GM12878 (cell line): ENCODE measurements at regions not wholly inside any gene's neighbourhood (a gene's known extent, or its start where the extent isn't known, plus 50 kb on each side); places are given as distances from the start of the nearest gene placed in this dataset.

ENCODE experiments used
- ATAC-seq: fragments of 200-7000 bp; cut with Tn5 transposase; 3 replicates; pipeline ENCODE4 v1.9.1; 2020; ENCODE audit warnings: mild to moderate bottlenecking, moderate library complexity
- BruUV-seq: library from RNA; stranded (reverse); fragments of 400-500 nt; replicated peaks from 2 replicates; lab custom pipeline; 2021; lab: Mats Ljungman, UMichigan
- CTCF ChIA-PET: fragments of 300-600 bp; sonication (Branson Sonifier 250); formaldehyde crosslinking; extraction: SDS; loops from one replicate; lab custom pipeline; 2021; ENCODE audit warnings: inconsistent platforms; lab: Yijun Ruan, JAX
- POLR2A ChIA-PET: fragments of 350-600 bp; formaldehyde crosslinking; extraction: SDS; loops from one replicate; lab custom pipeline; 2021; ENCODE audit warnings: inconsistent platforms; lab: Charles Lee
- RAD21 ChIA-PET: fragments of 300-600 bp; sonication (Branson Sonifier 250); formaldehyde crosslinking; loops from one replicate; lab custom pipeline; 2023; ENCODE audit warnings: antibody characterized with exemption; ENCODE audit not compliant: unreplicated experiment; lab: Charles Lee
- SMC1A ChIA-PET: fragments of 300-600 bp; sonication (Branson Sonifier 250); formaldehyde crosslinking; loops from one replicate; lab custom pipeline; 2023; ENCODE audit not compliant: unreplicated experiment, uncharacterized antibody; lab: Charles Lee
- DNase-seq: peaks from one replicate; pipeline ENCODE4 v3.0.0-alpha.2; 2011; ENCODE audit warnings: low read depth, low spot score
- FAIRE-seq: peaks from 3 replicates; lab custom pipeline; 2011; peaks lifted over from hg19 to GRCh38; lab: Jason Lieb, UNC
- H2AFZ ChIP-seq: 2 replicates; pipeline ENCODE4 v1.6.0; 2011; ENCODE audit warnings: low read depth, low read length, control low read depth; ENCODE audit not compliant: control insufficient read depth
- H3K27ac ChIP-seq: 2 replicates; pipeline ENCODE4 v1.5.1; 2011; ENCODE audit warnings: control low read depth; ENCODE audit not compliant: control insufficient read depth, insufficient read depth
- H3K27me3 ChIP-seq, 2 experiments: replicated peaks in 1 of 2; 2 replicates each; pipeline versions ENCODE4 v1.6.0 to v1.6.1; 2011; ENCODE audit warnings: low read length in 1 of 2; ENCODE audit not compliant: control insufficient read depth in 2 of 2, insufficient read depth in 2 of 2
- H3K36me3 ChIP-seq, 2 experiments: 2 replicates each; pipeline ENCODE4 v1.5.1; 2011; ENCODE audit warnings: low read length in 1 of 2; ENCODE audit not compliant: control insufficient read depth in 2 of 2, insufficient read depth in 2 of 2
- H3K4me1 ChIP-seq: 2 replicates; pipeline ENCODE4 v1.6.1; 2011; ENCODE audit warnings: mild to moderate bottlenecking, low read length, moderate library complexity, mixed read lengths; ENCODE audit not compliant: control insufficient read depth, insufficient read depth
- H3K4me2 ChIP-seq: 2 replicates; pipeline ENCODE4 v1.6.0; 2011; ENCODE audit warnings: control low read depth; ENCODE audit not compliant: control insufficient read depth, insufficient read depth
- H3K4me3 ChIP-seq: fragments of 200-600 bp; sonication (generic); 2 replicates; pipeline ENCODE4 v1.5.1; 2016
- H3K79me2 ChIP-seq: 2 replicates; pipeline ENCODE4 v1.6.0; 2011; ENCODE audit warnings: low read length; ENCODE audit not compliant: control insufficient read depth, insufficient read depth
- H3K9ac ChIP-seq: 2 replicates; pipeline ENCODE4 v1.8.0; 2011; ENCODE audit warnings: low read length, control low read depth, mixed read lengths; ENCODE audit not compliant: control insufficient read depth, insufficient read depth
- H3K9me3 ChIP-seq: replicated peaks from 3 replicates; pipeline ENCODE4 v1.5.1; 2011; ENCODE audit warnings: mild to moderate bottlenecking, low read length; ENCODE audit not compliant: control insufficient read depth, insufficient read depth
- H4K20me1 ChIP-seq: 2 replicates; pipeline ENCODE4 v1.6.0; 2011; ENCODE audit not compliant: control insufficient read depth, insufficient read depth
- CTCF ChIP-seq, 3 experiments: IDR thresholded peaks in 2 of 3; conservative IDR thresholded peaks in 1 of 3; 2 replicates each; pipeline ENCODE4 v1.5.1; 2011; ENCODE audit warnings: low read depth in 3 of 3, low read length in 3 of 3, mild to moderate bottlenecking in 3 of 3, control low read depth in 2 of 3, moderate library complexity in 2 of 3, inconsistent platforms in 1 of 3, mixed read lengths in 1 of 3; ENCODE audit not compliant: control insufficient read depth in 2 of 3, insufficient read depth in 1 of 3; ENCODE audit errors: extremely low read depth in 1 of 3
- E2F4 ChIP-seq: IDR thresholded peaks from 2 replicates; pipeline ENCODE4 v1.6.1; 2012; ENCODE audit warnings: low read depth, low read length, improper control_type of control experiment
- KAT2A ChIP-seq: conservative IDR thresholded peaks from 2 replicates; pipeline ENCODE4 v1.6.1; 2011; ENCODE audit warnings: low read depth, low read length; ENCODE audit not compliant: control insufficient read depth
- NR2C2 ChIP-seq: IDR thresholded peaks from 2 replicates; pipeline ENCODE4 v1.6.1; 2011; ENCODE audit warnings: borderline replicate concordance, low read depth; ENCODE audit not compliant: control insufficient read depth, insufficient read length
- NRF1 ChIP-seq: conservative IDR thresholded peaks from 2 replicates; pipeline ENCODE4 v1.6.1; 2011; ENCODE audit warnings: mild to moderate bottlenecking, low read depth, low read length, improper control_type of control experiment
- PBX3 ChIP-seq: IDR thresholded peaks from 2 replicates; pipeline ENCODE4 v1.6.1; 2011; ENCODE audit warnings: mild to moderate bottlenecking, low read depth, low read length, moderate library complexity; ENCODE audit not compliant: insufficient replicate concordance
- PML ChIP-seq: IDR thresholded peaks from 2 replicates; pipeline ENCODE4 v1.6.1; 2012; ENCODE audit warnings: low read length, inconsistent platforms
- SIX5 ChIP-seq: IDR thresholded peaks from 2 replicates; pipeline ENCODE4 v1.6.1; 2011; ENCODE audit warnings: mild to moderate bottlenecking, low read depth, low read length, moderate library complexity; ENCODE audit not compliant: severe bottlenecking
- WGBS: methylation state at CpG from one replicate; pipeline ENCODE4 v1.1.6; 2016; ENCODE audit warnings: low lambda C conversion rate; ENCODE audit not compliant: insufficient replicate concordance, insufficient coverage; ENCODE audit errors: missing lambda C conversion rate; 5-methylcytosine and 5-hydroxymethylcytosine counted together
- in situ Hi-C: fragments of 300-500 bp; cut with MboI; formaldehyde crosslinking; loops from 9 replicates; pipeline ENCODE4 v1.14.3; 2018; ENCODE audit warnings: mixed read lengths
- intact Hi-C: fragments of 100-400 bp; cut with micrococcal nuclease; formaldehyde crosslinking; loops from one replicate; pipeline ENCODE4 v1.14.2; 2022; ENCODE audit not compliant: unreplicated experiment

- no TSS peak for BruUV-seq
- H3K9me3 ChIP-seq, result peaks cover 13% of the 10 kb centered on the region; the same call in 2 of the 3 replicates
- ChIA-PET CTCF (interaction anchor here (1.3 to 1.8 kb wide), 3 partner anchors 10 to 21 kb away, joined by 5 to 6 read pairs (median 5); no protein-coding TSS in a partner anchor), RAD21 (interaction anchor here (1.7 to 4.9 kb wide), 4 partner anchors 10 to 33 kb away, joined by 4 to 45 read pairs (median 14); no protein-coding TSS in a partner anchor), POLR2A (interaction anchor here (0.6 to 2.4 kb wide), 4 partner anchors 9 to 25 kb away, joined by 3 to 9 read pairs (median 4); no protein-coding TSS in a partner anchor), SMC1A (interaction anchor here (1.0 to 11.0 kb wide), 7 partner anchors 10 to 208 kb away, joined by 3 to 105 read pairs (median 5); no protein-coding TSS in a partner anchor)
- no peaks in the 10 kb centered on the region for H3K79me2 ChIP-seq
- no peak for TF ChIP-seq NRF1
- no peak for TF ChIP-seq KAT2A
- no peak for TF ChIP-seq SIX5
- no peak for TF ChIP-seq E2F4
- TF ChIP-seq CTCF (IDR thresholded peaks at IDR 0.05 in 2 of 3, conservative IDR thresholded peaks at IDR 0.05 in 1 of 3; ENCODE audit: control insufficient read depth in 2 of 3, extremely low read depth in 1 of 3, insufficient read depth in 1 of 3, low read depth in 3 of 3, low read length in 3 of 3), result 0 out of 6 replicates have a peak, but pooled peaks of 1 of the 3 experiments have one; percentile 3
- TF ChIP-seq PBX3, result no peak
- TF ChIP-seq PML, result no peak
- TF ChIP-seq NR2C2, result no peak
- H3K36me3 ChIP-seq, result no peaks in the 10 kb centered on the region
- H3K27me3 ChIP-seq, result no peaks in the 10 kb centered on the region
- no peak overlapping the region for H3K9ac ChIP-seq
- H3K27ac ChIP-seq, result peak overlapping the region; percentile 29; the same call in 1 of the 2 replicates
- intact Hi-C loops (no loop called here), in situ Hi-C loops (no loop called here)
- 19% methylated on average over 5 of the region's 5 CpGs for WGBS
- no peak for DNase-seq
- no peak overlapping the region for H3K4me3 ChIP-seq
- peak overlapping the region; percentile 23; the same call in 1 of the 2 replicates for H2AFZ ChIP-seq
- no peaks in the 10 kb centered on the region for H4K20me1 ChIP-seq
- no peak for FAIRE-seq
- peak overlapping the region; percentile 2; the same call in 1 of the 2 replicates for H3K4me2 ChIP-seq
- no peak for ATAC-seq
- peaks cover 23% of the 10 kb centered on the region for H3K4me1 ChIP-seq
These were observed 522.6 kb downstream of the CMPK2 start for GRCh38 chr2:6343076-6343475.
